GM18861 (cell line): ENCODE measurements at regions not wholly inside any gene's neighbourhood (a gene's known extent, or its start where the extent isn't known, plus 50 kb on each side); places are given as distances from the start of the nearest gene placed in this dataset.

Experiments used
- ATAC-seq: cut with Tn5 transposase; IDR thresholded peaks from one replicate; pipeline ENCODE4 v1.9.1; 2021; ENCODE audit not compliant: unreplicated experiment

DNA sequence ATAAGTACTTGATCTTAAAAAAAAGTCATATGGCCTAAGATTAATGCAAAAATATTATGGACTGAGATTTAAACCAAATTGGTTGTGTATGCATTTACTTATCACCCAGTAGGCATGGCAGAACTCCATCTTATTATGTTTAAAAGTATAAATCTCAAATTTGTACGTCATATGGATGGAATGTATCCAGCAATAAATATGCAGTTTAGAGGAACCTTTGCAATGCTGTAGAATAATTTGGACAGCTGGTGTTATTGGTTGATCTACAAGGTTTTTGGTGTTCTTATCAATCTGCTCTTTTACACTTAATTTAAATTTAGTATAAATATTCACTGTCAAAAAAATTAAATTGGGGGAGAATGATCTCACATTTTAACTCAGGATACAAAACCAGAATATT, 640.2 kb downstream of the SATB2 start:
- ATAC-seq: no peak

GRCh38 chr2:198815626-198816025, 642.1 kb downstream of the SATB2 start:
- no peak for ATAC-seq

DNA sequence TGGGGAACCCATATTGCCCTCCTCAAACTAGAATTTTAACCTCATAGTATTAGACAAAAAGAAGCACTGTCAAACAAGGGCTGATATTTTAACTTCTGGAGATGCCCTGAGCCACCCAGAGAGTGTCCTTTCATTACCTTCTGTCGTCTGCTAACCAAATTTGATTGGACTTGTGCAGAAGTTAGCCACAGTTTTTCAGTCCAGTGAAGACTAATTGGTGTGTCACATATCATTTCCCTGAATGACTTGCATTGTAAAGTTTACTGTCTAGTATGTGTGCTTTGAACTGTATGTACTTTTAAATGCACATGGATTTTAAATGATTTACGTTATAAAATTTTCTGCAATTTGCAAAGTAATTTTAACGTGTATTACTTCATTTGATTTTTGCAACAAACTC, 646.5 kb downstream of the SATB2 start:
- no peak for ATAC-seq

DNA sequence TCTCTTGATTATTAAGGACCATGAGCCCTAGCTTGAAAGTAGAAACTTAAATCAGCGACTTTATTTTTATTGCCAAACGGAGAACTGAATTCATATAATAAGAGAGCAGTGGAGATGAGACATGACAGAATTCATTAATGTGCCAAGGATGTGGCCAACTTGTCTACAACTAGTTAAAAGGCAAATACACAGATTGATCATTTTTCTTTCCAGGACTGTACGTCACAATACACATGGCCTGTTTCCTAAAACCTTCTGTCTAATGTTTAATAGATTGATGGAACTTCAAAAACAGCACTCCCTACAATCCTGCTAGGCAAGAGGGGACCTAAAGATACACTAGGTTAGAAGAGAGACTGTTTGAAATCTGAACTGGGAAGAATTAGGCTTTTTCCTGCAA, 647.8 kb downstream of the SATB2 start:
- no peak for ATAC-seq

- ATAC-seq: no peak
Measured at GRCh38 chr2:198807131-198807530, 650.6 kb downstream of the SATB2 start.

DNA sequence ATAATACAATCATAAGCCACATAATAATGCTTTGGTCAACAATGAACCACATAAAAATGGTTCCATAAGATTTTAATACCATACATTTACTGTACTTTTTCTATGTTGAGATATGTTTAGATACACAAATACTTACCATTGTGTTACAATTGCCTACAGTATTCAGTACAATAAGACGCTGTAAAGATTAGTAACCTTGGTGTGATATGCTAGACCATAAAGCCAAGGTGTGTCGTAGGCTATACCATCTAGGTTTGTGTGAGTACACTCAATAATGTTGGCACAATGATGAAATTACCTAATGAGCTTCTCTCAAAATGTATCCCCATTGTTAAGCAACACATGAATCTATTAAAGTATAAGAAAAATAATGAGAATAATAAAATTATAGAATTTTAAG, 662.3 kb downstream of the SATB2 start:
- ATAC-seq: no peak

DNA sequence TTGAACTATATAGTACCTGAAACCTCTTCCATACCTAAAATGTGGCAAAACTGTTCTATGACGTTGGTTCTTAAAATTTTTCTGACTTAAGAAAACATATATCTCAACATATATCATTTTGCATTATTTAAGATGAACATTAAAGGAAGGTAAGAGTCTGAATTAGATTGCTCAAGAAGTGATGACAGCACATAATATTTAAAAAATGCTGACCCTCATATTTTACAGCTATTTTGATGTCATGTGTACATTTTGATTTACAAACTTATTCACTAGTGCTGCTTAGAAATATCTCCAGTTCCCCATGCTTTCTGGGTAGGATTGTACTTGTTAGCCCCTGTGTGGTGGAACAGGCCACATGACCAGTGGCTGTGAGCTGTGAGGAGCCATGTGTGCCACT, 666.1 kb downstream of the SATB2 start:
- no peak for ATAC-seq

GRCh38 chr2:198788676-198789075, 669.1 kb downstream of the SATB2 start:
- no peak for ATAC-seq

DNA sequence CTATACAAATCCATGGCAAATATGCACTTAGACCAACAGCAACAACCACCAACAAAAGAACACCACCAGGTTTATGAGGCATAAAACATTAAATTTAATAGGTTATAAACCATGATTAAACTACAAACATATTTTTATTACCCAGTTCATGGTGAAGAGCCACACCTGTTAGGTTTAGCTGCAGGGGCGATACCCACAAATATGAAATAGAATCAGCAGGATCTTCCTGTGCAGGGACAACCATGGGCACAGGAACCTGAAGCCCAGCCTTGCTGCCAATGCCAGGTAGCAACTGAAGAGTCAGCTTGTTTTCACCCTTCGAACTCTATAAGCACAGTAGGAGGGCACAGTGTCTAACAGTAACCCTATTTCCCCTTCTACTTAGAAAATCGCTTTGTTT, 675.0 kb downstream of the SATB2 start:
- ATAC-seq: no peak

DNA sequence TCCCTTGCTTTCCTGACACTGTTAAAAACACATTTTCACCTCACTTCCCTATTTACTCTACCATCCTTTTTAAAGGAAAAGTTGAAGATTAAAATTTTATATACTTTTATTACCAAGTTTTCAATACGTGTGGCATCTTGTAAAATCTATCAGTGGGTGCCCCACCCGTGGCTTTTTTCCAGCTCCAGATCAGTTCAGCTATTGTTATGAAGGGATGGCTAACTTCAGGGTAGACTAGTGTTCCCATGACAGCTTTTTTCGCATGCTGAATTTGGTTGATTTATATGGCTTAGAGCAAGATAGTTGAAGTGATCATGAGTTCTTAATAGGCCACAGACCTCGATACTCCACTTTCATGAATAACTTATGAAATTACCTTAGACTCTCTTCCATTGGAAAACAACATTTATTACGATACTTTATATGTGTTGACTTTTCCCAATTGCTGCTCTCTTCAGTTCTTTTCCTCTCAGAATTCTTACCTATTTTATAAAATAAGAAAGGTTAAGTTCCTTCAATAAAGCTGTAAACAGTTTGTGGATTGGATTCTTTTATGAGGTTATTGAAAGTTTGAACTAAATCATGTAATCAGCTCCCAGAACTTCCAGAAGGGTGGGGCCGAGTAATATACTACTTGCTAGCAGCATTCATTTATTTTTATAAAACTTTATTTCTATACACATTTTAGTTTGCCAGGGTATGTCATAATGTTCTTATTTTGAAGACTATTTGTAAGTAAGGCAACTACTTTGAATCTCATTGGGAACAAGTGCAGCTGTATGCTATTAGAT, 680.9 kb downstream of the SATB2 start:
- ATAC-seq: no peak

- ATAC-seq: no peak
Measured at GRCh38 chr2:198775737-198776136, 682.0 kb downstream of the SATB2 start.

GRCh38 chr2:198774576-198774975, 683.2 kb downstream of the SATB2 start:
- ATAC-seq: no peak

GRCh38 chr2:198767694-198768093, 690.0 kb downstream of the SATB2 start:
- no peak for ATAC-seq

GRCh38 chr2:198763793-198764192, 693.9 kb downstream of the SATB2 start:
- ATAC-seq: no peak

GRCh38 chr2:198762441-198762840, 695.3 kb downstream of the SATB2 start:
- no peak for ATAC-seq

GRCh38 chr2:198757069-198757468, 700.7 kb downstream of the SATB2 start:
- no peak for ATAC-seq

GRCh38 chr2:198756166-198756565, 701.6 kb downstream of the SATB2 start:
- no peak for ATAC-seq

GRCh38 chr2:198753101-198753500, 704.6 kb downstream of the SATB2 start:
- no peak for ATAC-seq

- ATAC-seq: no peak
Measured at GRCh38 chr2:198749364-198749763, 708.4 kb downstream of the SATB2 start.

- ATAC-seq: no peak
Measured at GRCh38 chr2:198731842-198732399, 725.8 kb downstream of the SATB2 start.

- no peak for ATAC-seq
Measured at GRCh38 chr2:198720266-198720665, 737.5 kb downstream of the SATB2 start.

DNA sequence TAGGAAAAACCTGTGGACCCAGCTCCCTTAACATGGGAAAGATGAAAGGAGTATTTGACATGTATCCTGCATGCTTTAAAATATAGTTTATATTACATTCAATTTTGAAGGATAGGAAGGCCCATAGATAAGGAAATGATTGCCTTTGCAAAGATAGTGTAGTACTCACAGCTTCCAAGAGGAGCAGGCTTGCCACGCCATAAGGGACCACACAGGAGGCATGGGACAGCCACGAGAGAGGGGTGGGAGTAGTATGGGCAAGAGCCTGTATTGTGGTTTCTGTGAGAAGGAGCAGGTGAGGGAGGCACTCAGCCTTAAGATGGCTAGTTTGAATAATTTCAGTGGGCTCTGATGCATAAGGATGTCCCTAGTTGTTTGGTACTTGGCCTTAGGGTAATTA, 740.3 kb downstream of the SATB2 start:
- ATAC-seq: no peak

GRCh38 chr2:198715302-198715835, 742.4 kb downstream of the SATB2 start:
- no peak for ATAC-seq
